NCI-H69 (cell line): ENCODE measurements at regions not wholly inside any gene's neighbourhood (a gene's known extent, or its start where the extent isn't known, plus 50 kb on each side); places are given as distances from the start of the nearest gene placed in this dataset.
"Not testable (repeated sequence)": the region's sequence is repeated elsewhere in the genome, so short reads cannot be mapped to it uniquely, and the experiment has no call there.

Experiments used
- DNase-seq: peaks from one replicate; lab custom pipeline; 2025; lab: John Stamatoyannopoulos, UW

DNA sequence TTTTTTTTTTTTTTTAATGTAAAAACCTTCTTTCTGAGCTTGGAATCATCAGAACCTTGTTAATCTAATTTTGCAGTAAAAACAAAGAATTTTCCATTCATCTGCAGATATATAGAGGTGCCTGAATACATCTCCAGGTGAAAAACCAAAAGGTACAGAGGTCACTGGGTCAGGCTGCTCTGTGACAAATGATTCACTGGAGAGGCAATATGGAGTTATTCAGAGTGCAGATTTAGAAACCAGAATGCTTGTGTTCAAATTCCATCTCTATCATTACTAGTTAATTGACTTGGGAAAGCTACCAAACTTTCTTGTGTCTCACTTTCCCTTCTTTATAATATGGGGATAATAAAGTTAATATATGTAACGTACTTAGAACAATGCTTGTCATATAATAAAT, 51.5 kb upstream of the C1orf53 start:
- DNase-seq, result no peak

DNA sequence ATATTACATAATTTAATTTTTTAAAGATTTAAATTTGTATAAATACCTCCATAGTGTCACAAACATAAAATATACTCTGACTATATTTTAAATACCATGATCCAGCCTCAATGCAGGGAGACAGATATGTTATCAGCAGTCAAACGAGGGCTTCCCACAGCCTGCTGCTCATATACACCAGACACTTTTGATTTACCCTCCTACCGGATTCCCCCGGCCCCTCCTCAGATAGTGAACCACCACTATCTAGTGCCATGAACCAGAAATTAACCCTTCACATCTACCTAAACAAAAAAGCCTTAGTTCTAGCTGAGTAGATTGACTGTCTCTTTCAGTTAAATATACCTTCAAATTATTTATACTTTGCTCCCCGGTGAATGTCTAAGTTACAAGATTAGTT, 52.4 kb upstream of the C1orf53 start:
- DNase-seq, result no peak

GRCh38 chr1:197848350-197848749, 54.1 kb upstream of the C1orf53 start:
- DNase-seq, result no peak

DNA sequence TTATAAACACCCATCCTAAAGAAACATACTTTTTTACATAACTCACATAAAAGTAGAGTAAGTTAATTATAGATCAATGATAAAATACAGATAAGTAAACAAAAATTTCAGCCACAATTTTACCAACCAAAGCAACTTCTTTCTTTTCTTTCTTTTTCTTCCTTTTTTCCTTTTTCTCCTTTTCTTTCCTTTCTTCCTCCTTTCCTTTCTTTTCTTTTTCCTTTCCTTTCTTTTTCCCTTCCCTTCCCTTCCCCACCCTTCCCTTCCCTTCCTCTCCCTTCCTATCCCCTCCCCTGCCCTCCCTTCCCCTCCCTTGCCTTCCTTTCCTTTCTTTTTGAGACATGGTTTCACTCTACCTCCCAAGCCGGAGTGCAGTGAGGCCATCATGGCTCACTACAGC, 56.5 kb upstream of the C1orf53 start:
- no peak for DNase-seq

DNA sequence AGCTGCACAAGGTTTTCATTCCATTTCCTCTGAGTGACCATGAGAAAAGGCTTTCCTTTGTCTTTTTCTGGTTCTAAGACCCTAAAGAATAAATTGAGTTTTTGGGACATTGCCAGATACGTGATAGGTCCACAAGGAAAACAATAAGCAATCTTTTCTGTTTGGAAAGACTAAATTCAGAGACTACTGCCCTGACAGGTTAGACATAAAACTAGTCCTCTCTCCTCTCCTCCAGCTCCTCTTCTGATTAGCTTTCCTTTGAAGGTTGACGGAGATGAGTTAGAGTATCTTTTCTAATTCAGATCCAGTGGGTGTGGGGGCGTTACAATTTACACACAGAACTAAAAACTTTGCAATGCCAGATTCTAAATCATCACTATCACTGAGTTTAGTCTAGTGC, 57.8 kb upstream of the C1orf53 start:
- DNase-seq, result peak; percentile 22

GRCh38 chr1:197843401-197843800, 59.0 kb upstream of the C1orf53 start:
- DNase-seq, result no peak

DNA sequence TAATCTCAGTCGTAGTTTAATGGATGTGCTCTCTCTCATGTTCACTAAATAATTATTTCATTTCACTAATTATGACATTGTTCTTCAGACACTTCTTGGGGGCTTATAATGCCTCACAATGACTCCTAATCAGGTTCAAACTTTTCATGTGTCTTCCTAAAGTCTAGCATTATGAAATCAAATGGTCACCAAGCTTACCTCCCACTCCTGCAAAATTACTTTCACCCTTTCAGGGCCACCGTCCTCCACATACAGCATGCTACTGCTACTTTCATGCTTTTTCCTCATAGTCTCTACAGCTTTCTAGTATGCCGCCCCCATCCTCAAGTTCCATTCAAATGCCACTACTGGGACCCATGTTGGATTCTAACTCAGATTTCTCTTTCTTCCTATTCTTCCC, 59.8 kb upstream of the C1orf53 start:
- DNase-seq, result no peak

DNA sequence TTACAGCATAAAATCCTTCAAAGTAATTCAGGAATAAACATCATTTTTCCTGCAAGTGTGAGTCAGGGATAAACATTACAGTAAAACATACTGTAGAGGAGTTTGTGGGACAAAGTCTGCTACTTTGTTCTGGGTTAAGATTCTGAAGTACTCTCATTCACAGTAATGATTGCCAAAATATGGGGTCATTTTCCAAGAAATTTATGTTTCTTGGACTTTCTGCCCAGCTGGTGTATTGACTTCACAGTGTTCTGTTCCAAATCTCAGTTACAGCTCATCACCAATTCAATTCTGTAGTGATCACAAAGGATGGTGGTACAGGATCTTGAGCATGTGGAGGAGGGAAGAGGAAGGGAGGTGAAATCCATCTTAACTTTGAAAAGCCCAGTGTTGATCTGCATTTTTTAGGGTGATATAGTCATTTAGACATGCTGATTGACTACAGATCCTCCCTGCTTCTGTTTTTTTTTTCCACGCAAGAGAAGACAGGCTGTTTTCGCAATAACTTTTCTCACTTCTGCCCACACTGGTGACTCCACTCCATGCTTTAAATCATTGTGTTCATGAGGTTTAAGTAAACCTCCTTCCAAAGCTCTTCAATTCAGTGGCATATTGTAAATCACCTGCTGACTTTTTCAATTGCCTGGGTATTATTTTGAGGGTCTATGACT, 60.4 kb upstream of the C1orf53 start:
- DNase-seq, result no peak

DNA sequence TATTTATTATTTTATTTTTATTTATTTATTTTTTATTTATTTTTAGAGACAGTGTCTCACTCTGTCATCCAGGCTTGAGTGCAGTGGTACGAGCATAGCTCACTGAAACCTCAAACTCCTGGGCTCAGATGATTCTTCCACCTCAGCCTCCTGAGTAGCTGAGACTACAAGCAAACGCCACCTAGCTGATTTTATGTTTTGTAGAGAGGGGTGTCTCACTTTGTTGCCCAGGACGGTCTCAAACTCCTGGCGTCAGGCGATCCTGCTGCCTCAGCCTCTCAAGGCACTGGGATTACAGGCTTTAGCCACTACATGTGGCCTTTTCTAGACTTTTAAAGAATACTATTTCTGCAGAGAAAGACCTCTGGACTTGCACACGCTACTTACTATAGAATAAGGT, 61.3 kb upstream of the C1orf53 start:
- DNase-seq, result no peak

DNA sequence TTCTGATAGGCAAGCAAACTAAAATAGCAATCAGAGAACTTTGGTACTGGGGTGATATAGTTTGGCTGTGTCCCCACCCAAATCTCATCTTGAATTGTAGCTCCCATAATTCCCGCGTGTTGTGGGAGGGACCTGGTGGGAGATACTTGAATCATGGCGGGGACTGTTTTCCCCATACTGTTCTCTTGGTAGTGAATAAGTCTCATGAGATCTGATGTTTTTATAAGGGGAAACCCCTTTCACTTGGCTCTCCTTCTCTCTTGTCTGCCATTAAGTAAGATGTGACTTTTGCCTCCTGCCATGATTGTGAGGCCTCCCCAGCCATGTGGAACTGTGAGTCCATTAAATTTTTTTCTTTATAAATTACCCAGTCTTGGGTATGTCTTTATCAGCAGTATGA, 62.6 kb upstream of the C1orf53 start:
- DNase-seq, result not testable (repeated sequence)

DNA sequence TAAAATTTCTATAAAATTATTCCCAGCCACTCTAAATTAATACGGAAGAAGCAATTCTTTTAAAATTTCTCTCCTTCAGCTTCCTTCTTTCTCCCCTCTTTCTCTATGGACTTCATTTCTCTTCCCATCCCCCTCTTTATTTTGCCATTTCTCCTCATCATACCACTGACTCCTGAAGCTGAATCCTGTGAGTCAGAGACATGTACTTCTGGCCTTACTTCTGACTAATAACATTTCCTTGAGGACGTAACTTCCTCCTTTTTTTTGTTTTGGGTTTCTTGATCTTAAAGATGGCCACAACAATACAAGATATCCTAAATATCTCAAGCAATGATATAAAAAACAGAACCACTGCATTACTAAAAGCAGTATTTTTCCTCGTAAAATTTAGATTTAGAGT, 63.6 kb upstream of the DENND1B start:
- no peak for DNase-seq

GRCh38 chr1:197837911-197838310, 62.6 kb upstream of the DENND1B start:
- no peak for DNase-seq

DNA sequence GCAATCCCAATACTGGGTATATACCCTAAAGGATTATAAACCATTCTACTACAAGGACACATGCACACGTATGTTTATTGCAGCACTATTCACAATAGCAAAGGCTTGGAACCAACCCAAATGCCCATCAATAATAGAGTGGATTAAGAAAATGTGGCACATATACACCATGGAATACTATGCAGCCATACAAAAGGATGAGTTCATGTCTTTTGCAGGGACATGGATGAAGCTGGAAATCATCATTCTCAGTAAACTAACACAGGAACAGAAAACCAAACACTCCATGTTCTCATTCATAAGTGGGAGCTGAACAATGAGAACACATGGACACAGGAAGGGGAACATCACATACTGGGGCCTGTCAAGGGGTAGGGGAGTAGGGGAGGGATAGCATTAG, 61.1 kb upstream of the DENND1B start:
- DNase-seq, result not testable (repeated sequence)

- DNase-seq, result not testable (repeated sequence)
These were observed 53.7 kb upstream of the DENND1B start for GRCh38 chr1:197829011-197829410.

- DNase-seq, result no peak
These were observed 50.3 kb upstream of the DENND1B start for GRCh38 chr1:197825541-197825940.
